Neural progenitor cell (in vitro differentiated cells): ENCODE measurements at regions not wholly inside any gene's neighbourhood (a gene's known extent, or its start where the extent isn't known, plus 50 kb on each side); places are given as distances from the start of the nearest gene placed in this dataset.
"Not testable (repeated sequence)": the region's sequence is repeated elsewhere in the genome, so short reads cannot be mapped to it uniquely, and the experiment has no call there.

Source experiments
- DNase-seq: peaks from one replicate; pipeline ENCODE4 v3.0.0-alpha.2; 2016; ENCODE audit warnings: low spot score
- H2AFZ ChIP-seq: fragments of 200-600 bp; sonication (generic); replicated peaks from 2 replicates; pipeline ENCODE4 v1.6.1; 2016; ENCODE audit warnings: antibody characterized with exemption
- H3F3A ChIP-seq: fragments of 200-600 bp; sonication (generic); 2 replicates; pipeline ENCODE4 v1.6.1; 2016; ENCODE audit warnings: antibody characterized with exemption, low read depth
- H3K27ac ChIP-seq: fragments of 200-600 bp; sonication (generic); 2 replicates; pipeline ENCODE4 v1.5.1; 2016; ENCODE audit warnings: mild to moderate bottlenecking
- H3K27me3 ChIP-seq: fragments of 200-600 bp; sonication (generic); 2 replicates; pipeline ENCODE4 v1.6.1; 2016; ENCODE audit warnings: mild to moderate bottlenecking, moderate library complexity
- H3K36me3 ChIP-seq: fragments of 200-600 bp; sonication (generic); 2 replicates; pipeline ENCODE4 v1.5.1; 2016
- H3K4me1 ChIP-seq: fragments of 200-600 bp; sonication (generic); 2 replicates; pipeline ENCODE4 v1.6.1; 2016; ENCODE audit warnings: mixed run types
- H3K4me2 ChIP-seq: fragments of 200-600 bp; sonication (generic); 2 replicates; pipeline ENCODE4 v1.6.1; 2016
- H3K4me3 ChIP-seq: fragments of 200-600 bp; sonication (generic); 2 replicates; pipeline ENCODE4 v1.5.1; 2016
- H3K79me2 ChIP-seq: fragments of 200-600 bp; sonication (generic); 2 replicates; pipeline ENCODE4 v1.6.1; 2016; ENCODE audit warnings: low read depth
- H3K9ac ChIP-seq: fragments of 200-600 bp; sonication (generic); 2 replicates; pipeline ENCODE4 v1.6.1; 2016
- H3K9me3 ChIP-seq: fragments of 200-600 bp; sonication (generic); 2 replicates; pipeline ENCODE4 v1.5.1; 2016; ENCODE audit warnings: low read depth
- H4K20me1 ChIP-seq: fragments of 200-600 bp; sonication (generic); 2 replicates; pipeline ENCODE4 v1.6.1; 2016; ENCODE audit warnings: low read depth
- H3K27ac Mint-ChIP-seq: 3 replicates; pipeline ENCODE4 v1.8.0; 2021; ENCODE audit warnings: mixed read lengths
- H3K27me3 Mint-ChIP-seq: 2 replicates; pipeline ENCODE4 v1.8.0; 2022; ENCODE audit warnings: low read depth, mild to moderate bottlenecking, inconsistent platforms, moderate library complexity, mixed read lengths; ENCODE audit not compliant: insufficient read depth
- H3K36me3 Mint-ChIP-seq: 3 replicates; pipeline ENCODE4 v1.8.0; 2021; ENCODE audit warnings: mixed read lengths
- H3K4me1 Mint-ChIP-seq: 3 replicates; pipeline ENCODE4 v1.8.0; 2021; ENCODE audit warnings: mixed read lengths
- H3K4me3 Mint-ChIP-seq: 3 replicates; pipeline ENCODE4 v1.8.0; 2021; ENCODE audit warnings: mild to moderate bottlenecking, moderate library complexity, mixed read lengths
- H3K9me3 Mint-ChIP-seq: 3 replicates; pipeline ENCODE4 v1.8.0; 2020; ENCODE audit warnings: mixed read lengths
- EZH2 ChIP-seq: fragments of 200-600 bp; sonication (generic); IDR thresholded peaks from 2 replicates; pipeline ENCODE4 v1.6.1; 2017; ENCODE audit warnings: antibody characterized with exemption, mild to moderate bottlenecking, moderate library complexity
- EZH2phosphoT487 ChIP-seq: fragments of 200-600 bp; sonication (generic); IDR thresholded peaks from 2 replicates; pipeline ENCODE4 v1.6.1; 2017; ENCODE audit warnings: antibody characterized with exemption
- TF ChIP-seq, protein P1 (sequence below): fragments of 200-600 bp; sonication (generic); IDR thresholded peaks from 2 replicates; pipeline ENCODE4 v1.5.1; 2017; ENCODE audit warnings: antibody characterized with exemption, mild to moderate bottlenecking

DNA sequence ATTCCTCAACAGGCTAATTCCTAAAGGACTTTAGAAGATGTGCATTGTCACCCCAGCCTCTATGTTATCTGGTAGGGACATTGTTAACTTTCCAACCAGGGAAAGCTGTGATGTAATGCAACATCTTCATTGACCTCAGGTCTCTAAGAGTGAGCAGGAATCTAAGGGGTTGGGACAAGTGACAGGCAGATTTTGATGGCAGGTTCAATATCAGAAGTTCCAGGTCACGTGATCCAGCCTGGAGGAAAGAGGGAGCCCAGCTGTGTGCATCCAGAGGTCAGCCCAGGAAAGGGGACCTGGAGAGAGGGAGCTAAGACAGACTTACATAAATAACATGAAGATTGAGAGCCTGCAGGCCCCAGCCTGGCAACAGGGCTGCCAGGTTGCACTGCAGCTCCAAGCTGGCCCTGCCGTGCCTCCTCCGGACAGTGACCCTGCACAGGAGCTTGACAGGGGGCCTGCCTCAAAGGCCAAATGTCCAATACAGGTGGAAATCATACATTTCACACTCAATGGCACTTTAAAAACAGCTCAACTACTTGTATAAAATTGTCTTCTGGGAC, 262.2 kb upstream of the MGAT5 start:
- H3K4me3 Mint-ChIP-seq: no peak overlapping the region
- H3K4me1 ChIP-seq: peaks cover 6% of the 10 kb centered on the region
- H3K36me3 ChIP-seq: no peaks in the 10 kb centered on the region
- no peak overlapping the region for H3K4me2 ChIP-seq
- no peak overlapping the region for H3K9ac ChIP-seq
- H4K20me1 ChIP-seq: no peaks in the 10 kb centered on the region
- DNase-seq: no peak
- no peaks in the 10 kb centered on the region for H3K36me3 Mint-ChIP-seq
- no peak overlapping the region for H3K4me3 ChIP-seq
- H2AFZ ChIP-seq: no peak overlapping the region
- H3K9me3 ChIP-seq: no peaks in the 10 kb centered on the region
- H3K27me3 Mint-ChIP-seq: no peaks in the 10 kb centered on the region
- no peak overlapping the region for H3K27ac ChIP-seq
- H3K27ac Mint-ChIP-seq: no peak overlapping the region
- no peaks in the 10 kb centered on the region for H3K9me3 Mint-ChIP-seq
- H3K4me1 Mint-ChIP-seq: peaks cover 4% of the 10 kb centered on the region
- H3F3A ChIP-seq: no peaks in the 10 kb centered on the region
- no peaks in the 10 kb centered on the region for H3K27me3 ChIP-seq
- no peak for TF ChIP-seq EZH2
- TF ChIP-seq, protein P1, sequence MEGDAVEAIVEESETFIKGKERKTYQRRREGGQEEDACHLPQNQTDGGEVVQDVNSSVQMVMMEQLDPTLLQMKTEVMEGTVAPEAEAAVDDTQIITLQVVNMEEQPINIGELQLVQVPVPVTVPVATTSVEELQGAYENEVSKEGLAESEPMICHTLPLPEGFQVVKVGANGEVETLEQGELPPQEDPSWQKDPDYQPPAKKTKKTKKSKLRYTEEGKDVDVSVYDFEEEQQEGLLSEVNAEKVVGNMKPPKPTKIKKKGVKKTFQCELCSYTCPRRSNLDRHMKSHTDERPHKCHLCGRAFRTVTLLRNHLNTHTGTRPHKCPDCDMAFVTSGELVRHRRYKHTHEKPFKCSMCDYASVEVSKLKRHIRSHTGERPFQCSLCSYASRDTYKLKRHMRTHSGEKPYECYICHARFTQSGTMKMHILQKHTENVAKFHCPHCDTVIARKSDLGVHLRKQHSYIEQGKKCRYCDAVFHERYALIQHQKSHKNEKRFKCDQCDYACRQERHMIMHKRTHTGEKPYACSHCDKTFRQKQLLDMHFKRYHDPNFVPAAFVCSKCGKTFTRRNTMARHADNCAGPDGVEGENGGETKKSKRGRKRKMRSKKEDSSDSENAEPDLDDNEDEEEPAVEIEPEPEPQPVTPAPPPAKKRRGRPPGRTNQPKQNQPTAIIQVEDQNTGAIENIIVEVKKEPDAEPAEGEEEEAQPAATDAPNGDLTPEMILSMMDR: no peak
- TF ChIP-seq EZH2phosphoT487: no peak
- no peaks in the 10 kb centered on the region for H3K79me2 ChIP-seq

DNA sequence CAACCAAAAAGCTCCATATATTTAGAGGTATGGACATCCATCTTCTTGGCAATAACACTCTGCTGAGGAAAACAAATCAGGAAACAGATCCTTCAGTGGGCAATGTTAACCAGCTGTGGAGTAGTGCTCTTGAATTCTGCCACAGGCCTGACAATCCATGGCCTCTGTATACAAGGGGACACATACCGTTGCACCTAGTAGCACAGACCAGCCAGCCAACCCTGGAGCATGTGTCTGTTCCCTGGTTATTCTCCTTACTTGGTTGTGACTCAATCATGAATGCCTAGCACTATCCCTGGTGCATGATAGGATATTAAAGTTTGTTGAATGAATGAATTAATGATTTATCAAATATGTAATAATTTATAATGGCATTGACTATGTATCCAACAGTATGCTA, 261.4 kb upstream of the MGAT5 start:
- no peak for DNase-seq
- Histone ChIP-seq H2AFZ (no peak overlapping the region), H4K20me1 (no peaks in the 10 kb centered on the region), H3K4me3 (no peak overlapping the region), H3K4me1 (peaks cover 4% of the 10 kb centered on the region), H3K9ac (no peak overlapping the region), H3F3A (no peaks in the 10 kb centered on the region), H3K36me3 (no peaks in the 10 kb centered on the region), H3K27ac (no peak overlapping the region), H3K79me2 (no peaks in the 10 kb centered on the region), H3K27me3 (no peaks in the 10 kb centered on the region), H3K9me3 (no peaks in the 10 kb centered on the region), H3K4me2 (no peak overlapping the region)
- Mint-ChIP-seq H3K36me3 (no peaks in the 10 kb centered on the region), H3K4me3 (no peak overlapping the region), H3K4me1 (peaks cover 4% of the 10 kb centered on the region), H3K27me3 (no peaks in the 10 kb centered on the region), H3K27ac (no peak overlapping the region), H3K9me3 (no peaks in the 10 kb centered on the region)
- TF ChIP-seq, protein P1: no peak
- TF ChIP-seq EZH2 (no peak), EZH2phosphoT487 (no peak)

DNA sequence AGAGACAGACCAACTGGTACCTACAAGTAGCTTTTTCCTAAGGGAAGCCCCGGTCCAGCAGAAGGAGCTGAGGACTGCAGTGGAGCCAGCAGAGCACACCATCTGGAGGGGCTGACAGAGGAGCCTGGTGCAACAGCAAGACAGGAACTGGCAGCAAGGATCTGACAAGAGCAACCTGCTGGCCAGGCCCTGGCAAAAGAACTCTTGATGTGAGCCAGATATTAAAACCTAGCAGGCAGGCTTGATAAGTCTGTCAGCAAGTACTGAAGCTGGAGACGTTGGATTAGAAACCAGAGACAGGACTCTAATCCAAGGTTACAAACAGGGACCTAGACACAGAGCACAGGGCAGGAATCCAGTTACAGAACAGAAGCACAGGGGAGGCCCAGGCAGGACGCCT, 260.7 kb upstream of the MGAT5 start:
- Mint-ChIP-seq H3K36me3 (no peaks in the 10 kb centered on the region), H3K4me1 (peaks cover 4% of the 10 kb centered on the region), H3K9me3 (no peaks in the 10 kb centered on the region), H3K4me3 (no peak overlapping the region), H3K27ac (no peak overlapping the region), H3K27me3 (no peaks in the 10 kb centered on the region)
- H3K4me1 ChIP-seq: peaks cover 4% of the 10 kb centered on the region
- no peaks in the 10 kb centered on the region for H4K20me1 ChIP-seq
- no peak overlapping the region for H2AFZ ChIP-seq
- H3K27me3 ChIP-seq: no peaks in the 10 kb centered on the region
- H3K9ac ChIP-seq: no peak overlapping the region
- no peak overlapping the region for H3K4me3 ChIP-seq
- H3K27ac ChIP-seq: no peak overlapping the region
- H3F3A ChIP-seq: no peaks in the 10 kb centered on the region
- DNase-seq: no peak
- no peaks in the 10 kb centered on the region for H3K79me2 ChIP-seq
- H3K36me3 ChIP-seq: no peaks in the 10 kb centered on the region
- no peaks in the 10 kb centered on the region for H3K9me3 ChIP-seq
- H3K4me2 ChIP-seq: no peak overlapping the region
- no peak for TF ChIP-seq EZH2phosphoT487
- no peak for TF ChIP-seq EZH2
- TF ChIP-seq, protein P1: no peak

DNA sequence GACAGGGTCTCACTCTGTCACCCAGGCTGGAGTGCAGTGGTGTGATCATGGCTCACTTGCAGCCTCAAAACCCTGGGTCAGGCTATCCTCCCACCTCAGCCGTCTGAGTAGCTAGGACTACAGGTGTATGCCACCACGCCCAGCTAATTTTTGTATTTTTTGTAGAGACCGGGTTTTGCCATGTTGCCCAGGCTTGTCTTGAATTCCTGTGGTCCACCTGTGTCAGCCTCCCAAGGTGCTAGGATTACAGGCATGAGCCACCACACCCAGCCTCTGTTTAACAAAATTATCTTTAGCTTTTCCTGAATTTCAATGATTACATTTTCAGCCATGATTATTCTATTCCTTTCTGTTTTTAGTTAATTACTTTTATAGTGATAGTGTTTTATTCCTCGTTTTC, 255.1 kb upstream of the MGAT5 start:
- H3K4me1 Mint-ChIP-seq, H3K4me3 Mint-ChIP-seq, H3K4me2 ChIP-seq: not testable (repeated sequence)

More for the DNA sequence above, 255.1 kb upstream of the MGAT5 start:
- not testable (repeated sequence) for H3F3A ChIP-seq, H3K36me3 Mint-ChIP-seq, H3K36me3 ChIP-seq, H3K9me3 Mint-ChIP-seq, H3K27me3 Mint-ChIP-seq, H4K20me1 ChIP-seq, H3K79me2 ChIP-seq, H3K4me1 ChIP-seq, H3K9ac ChIP-seq, DNase-seq, H3K27ac Mint-ChIP-seq, H3K9me3 ChIP-seq, H2AFZ ChIP-seq, H3K27ac ChIP-seq, H3K27me3 ChIP-seq, H3K4me3 ChIP-seq
